GM18520 (cell line): ENCODE measurements at regions not wholly inside any gene's neighbourhood (a gene's known extent, or its start where the extent isn't known, plus 50 kb on each side); places are given as distances from the start of the nearest gene placed in this dataset.

Experiments
- ATAC-seq: cut with Tn5 transposase; IDR thresholded peaks from one replicate; pipeline ENCODE4 v1.9.1; 2021; ENCODE audit not compliant: unreplicated experiment

- ATAC-seq, result no peak
Observed at GRCh38 chr13:106182404-106182803, 353.1 kb downstream of the EFNB2 start.

- no peak for ATAC-seq
Observed at GRCh38 chr13:106178816-106179215, 356.6 kb downstream of the EFNB2 start.

DNA sequence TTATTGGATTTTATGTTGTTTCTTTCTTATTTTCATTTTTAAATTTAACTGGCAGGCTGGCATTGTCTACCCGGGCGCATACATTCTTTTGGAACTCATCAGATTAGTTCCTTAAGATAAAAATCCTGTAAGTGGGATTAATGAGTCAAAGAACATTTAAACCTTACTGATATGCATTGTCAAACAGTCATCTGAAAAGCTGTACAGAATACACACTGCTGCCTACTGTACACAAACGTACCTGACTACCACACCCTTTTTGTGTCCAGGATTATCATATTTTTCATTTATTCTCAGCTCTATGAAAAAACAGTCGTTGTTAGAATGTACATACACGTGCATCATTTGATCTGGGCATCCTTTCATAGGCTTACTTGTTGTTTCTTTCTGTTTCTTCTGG lies 358.3 kb downstream of the EFNB2 start:
- ATAC-seq, result no peak

DNA sequence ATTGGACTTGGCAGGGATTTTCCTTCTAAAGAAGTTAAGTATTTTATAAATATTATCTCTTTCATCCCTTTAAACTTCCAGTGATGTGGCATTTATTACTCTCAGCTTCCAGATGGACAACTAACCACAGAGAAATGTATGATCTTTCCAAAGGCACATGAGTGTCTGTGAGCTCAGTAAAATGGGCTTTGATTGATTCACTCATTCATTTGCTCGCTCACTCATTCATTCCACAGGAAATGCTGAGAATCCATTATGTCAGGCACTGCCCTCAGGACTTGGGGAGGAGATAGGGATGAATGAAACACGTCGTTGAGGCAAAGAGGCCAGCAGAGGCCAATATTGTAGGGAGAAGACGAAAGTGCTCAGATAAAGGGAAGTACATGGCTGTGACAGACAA lies 359.3 kb downstream of the EFNB2 start:
- no peak for ATAC-seq

DNA sequence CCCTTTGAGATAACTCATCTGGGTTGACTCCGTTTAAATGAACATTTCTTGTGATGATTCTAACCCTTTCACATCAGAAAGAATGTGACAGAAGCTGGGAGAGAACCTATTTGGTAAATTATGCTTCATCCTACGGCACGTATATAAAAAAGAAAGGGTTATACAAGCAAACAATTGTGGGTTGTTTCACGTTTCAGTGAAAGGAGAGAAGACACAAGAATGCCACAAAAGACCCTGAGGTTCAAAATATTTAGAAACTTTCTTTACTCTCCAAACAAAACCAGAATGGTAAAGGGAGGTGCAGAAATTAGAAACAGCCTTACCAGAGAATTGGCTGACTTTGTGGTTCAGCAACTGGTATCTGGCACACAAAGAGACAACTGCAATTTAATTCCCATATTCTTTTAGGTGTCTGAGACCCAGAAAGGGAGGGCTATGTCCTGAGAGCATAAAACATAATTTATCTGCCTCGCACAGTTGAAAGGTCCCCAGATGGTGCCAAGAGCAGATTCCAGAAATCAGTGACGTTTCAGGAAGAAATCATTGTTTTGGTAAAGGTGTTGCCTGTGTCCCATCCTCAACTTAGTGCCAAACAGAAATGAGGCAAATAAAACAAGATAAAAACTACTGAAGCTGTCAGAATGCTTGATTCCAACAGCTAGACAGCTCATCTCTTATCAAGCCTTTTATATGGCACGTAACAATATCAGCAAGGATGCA lies 361.4 kb downstream of the EFNB2 start:
- no peak for ATAC-seq

- ATAC-seq, result no peak
Observed at GRCh38 chr13:106173346-106173745, 362.1 kb downstream of the EFNB2 start.

GRCh38 chr13:106172176-106172905 lies 363.1 kb downstream of the EFNB2 start:
- no peak for ATAC-seq

GRCh38 chr13:106163426-106163825 lies 372.0 kb downstream of the EFNB2 start:
- ATAC-seq, result no peak

DNA sequence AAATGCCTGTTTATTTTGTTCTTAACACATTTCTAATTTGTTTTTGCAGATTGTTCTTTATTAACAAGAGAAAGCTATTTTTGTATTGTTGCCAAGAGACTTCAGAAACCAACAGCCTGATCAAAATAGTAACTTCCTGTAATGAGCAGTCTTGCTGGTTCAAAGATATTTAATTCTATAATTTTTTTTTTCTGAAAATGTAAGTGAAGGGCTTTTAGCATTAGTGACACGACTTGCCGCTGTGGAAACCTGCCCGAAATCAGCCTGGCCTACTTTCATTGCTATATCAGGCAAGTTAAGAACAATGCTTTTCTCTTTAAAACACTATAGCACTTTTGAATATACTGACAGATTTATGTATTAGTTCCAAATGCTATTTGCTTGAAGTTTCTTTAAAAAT lies 374.3 kb downstream of the EFNB2 start:
- ATAC-seq, result no peak

- ATAC-seq, result no peak
Observed at GRCh38 chr13:106159295-106160195, 375.9 kb downstream of the EFNB2 start.

DNA sequence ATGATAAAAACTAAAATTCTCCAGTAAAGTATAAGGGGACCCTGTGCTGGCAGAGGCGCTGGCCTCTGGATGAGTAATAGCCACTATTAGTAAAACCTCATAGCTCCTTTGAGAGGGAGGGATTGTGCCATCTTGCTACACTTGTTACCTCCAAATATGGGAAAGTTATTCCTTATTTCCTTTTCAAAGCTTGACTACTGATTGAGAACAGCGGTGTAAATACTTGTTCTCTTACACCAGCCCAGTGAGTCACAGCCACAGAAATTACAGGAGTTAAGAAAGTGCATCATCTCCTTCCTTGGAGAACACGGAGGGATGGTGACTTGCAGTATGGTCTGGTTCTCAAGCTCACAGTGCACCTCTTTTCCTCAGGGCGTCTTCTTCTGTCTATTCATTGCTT lies 379.0 kb downstream of the EFNB2 start:
- ATAC-seq, result no peak

DNA sequence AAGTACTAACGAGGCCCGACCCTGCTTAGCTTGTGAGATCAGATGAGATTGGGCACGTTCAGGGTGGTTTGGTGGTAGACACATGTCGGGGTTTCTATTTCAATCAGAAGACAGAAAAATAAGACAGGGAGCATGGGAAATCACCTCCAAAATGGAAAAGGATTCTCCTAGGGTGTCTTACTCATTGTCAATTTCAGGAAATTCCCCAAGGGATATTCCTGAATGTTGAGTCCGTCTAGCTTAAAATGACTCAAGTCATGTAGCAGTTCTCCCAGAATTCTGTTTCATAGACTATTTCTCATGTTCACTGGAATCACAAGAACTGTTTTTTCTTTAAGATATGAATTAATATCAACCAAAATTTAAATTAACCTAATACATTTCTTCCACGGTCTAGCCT lies 380.1 kb downstream of the EFNB2 start:
- ATAC-seq, result no peak

DNA sequence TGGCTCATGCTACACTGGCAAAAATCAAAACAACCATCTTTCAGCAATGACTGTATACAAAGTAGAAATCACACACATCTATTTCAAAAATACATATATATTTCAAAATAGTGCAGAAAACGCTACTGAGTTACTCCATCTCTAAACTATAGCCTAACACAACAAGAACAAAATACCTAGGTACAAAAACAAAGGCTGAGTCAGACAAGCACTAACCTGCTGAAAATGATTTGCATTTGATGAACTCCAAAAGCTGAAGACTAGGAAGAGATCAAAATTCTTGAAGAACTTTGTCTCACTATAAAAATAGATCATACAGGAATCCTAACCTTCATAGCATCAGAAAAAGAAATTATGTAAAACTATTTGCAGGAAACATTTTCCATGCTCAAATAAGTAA lies 381.6 kb downstream of the EFNB2 start:
- ATAC-seq, result no peak

DNA sequence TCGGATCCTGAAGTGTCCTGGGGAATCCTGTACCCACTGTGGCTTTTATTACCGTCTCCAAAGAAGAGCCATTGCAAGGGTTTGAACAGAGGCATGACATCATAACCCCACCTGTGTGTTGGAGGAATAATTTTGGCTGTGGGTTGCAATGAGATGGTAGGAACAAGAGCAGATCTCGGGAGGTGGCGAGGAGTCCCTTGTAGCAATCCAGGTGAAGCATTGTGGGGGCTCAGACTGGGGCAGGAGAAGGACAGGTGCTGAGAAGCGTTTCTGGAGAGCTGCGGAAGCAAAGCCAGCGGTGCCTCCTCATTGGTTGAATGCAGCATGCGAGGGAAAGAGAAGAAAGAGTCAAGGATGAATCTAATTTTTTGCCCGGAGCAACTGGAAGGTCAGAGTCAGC lies 382.4 kb downstream of the EFNB2 start:
- ATAC-seq, result no peak

DNA sequence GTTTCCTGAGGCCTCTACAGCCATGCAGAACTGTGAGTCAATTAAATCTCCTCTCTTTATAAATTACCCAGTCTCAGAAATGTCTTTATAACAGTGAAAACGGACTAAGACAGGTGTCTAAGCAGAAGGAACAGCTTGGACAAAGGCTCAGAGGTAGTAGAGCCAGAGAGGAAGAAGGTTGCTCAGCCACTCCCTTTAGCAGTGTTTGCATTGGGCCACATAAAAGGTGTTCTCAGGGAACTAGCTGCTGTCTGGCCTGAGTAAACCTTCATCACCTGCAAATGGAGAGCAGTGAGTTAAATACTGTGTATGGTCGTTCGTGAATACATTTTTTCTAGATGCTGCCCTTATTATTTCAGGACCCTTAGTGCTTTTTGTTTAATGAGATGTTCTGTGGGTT lies 383.4 kb downstream of the EFNB2 start:
- ATAC-seq, result no peak

GRCh38 chr13:106151056-106151699 lies 384.3 kb downstream of the EFNB2 start:
- ATAC-seq, result no peak

DNA sequence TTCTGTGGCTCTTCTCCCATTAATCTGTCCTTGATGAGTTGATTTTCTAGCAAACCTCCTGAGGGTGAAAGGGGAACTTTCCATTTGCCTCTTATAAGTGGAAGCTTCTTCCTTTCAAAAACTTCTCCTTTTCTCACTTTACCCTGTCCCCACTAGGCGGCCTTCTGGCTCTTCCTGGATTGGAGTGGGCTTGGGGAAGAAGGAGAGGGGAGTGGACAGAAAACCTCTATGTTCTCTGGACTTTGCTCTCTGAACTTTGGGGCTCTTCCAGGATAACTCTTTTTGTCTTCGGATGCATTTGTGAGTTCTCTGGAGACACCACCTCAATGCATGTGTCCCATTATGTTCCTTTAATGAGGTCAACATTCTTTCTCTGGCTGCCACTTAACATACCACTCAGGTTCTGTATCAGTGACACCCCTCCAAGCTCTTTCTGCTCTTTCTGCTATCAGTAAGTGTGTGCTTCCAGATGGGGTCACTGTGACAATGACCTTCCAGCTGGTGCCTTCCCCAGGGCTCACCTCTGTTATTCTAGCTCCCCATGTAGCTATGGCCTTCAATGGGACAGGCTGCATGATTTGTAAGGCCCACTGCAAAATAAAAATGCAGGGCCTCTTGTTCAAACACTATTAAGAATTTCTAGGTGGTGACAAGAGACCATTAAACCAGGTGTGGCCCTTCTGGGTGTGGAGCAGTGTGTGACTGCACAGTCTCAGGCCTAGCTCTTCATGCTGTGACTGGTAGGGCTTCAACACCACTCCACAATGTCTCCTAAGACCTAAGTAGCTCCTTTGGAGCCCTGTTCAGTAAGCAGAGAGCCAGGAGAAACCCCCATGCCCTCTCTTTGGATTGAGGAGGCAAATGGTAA lies 389.2 kb downstream of the EFNB2 start:
- no peak for ATAC-seq

- ATAC-seq, result no peak
Observed at GRCh38 chr13:106145070-106145469, 390.4 kb downstream of the EFNB2 start.

DNA sequence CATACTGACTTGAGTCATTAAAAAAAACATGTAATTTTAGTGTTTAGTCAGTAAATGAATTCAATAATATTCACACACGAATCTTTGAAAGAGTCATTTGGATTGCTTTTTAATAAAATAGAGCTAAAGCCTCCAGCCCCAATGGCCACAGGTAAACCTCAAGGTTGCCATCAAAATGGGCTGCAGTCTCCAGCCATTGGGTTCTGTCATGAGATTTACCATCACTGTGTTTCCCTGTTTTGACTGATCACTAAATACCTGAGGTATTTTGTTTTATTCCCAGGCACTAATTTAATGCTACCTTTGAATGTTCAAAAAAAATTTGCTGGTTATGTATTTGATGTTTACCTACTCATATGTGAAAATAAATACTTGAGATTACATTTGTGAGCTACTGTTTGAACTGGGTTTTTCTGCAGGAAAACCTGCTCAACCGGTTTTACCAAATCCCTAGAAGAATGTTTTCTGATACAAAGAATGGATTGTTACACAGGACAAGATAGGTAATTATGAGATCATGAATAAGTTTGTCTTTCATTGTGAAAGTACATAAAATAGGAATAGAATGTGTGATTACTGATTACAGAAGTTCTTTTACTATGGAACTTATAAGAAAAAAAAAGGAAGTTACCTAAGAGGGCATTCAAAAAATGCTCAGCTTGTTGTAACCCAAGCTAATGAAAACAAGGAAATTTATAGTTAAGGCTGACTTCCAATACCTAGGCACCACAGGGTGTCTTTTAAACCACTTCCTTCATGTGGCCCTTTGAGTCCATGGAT lies 391.3 kb downstream of the EFNB2 start:
- no peak for ATAC-seq
